HEK293T (cell line): ENCODE measurements at regions not wholly inside any gene's neighbourhood (a gene's known extent, or its start where the extent isn't known, plus 50 kb on each side); places are given as distances from the start of the nearest gene placed in this dataset.

Source experiments
- CTCF ChIA-PET: fragments of 350-600 bp; formaldehyde crosslinking; extraction: SDS; loops from one replicate; lab custom pipeline; 2021; ENCODE audit warnings: antibody characterized with exemption, inconsistent platforms; lab: Yijun Ruan, JAX
- POLR2A ChIA-PET: fragments of 350-600 bp; formaldehyde crosslinking; extraction: SDS; loops from one replicate; lab custom pipeline; 2020; ENCODE audit warnings: antibody characterized with exemption, inconsistent platforms; lab: Yijun Ruan, JAX
- DNase-seq: peaks from one replicate; pipeline ENCODE4 v3.0.0; 2012; ENCODE audit warnings: mixed read lengths; ENCODE audit errors: extremely low spot score
- ARNT ChIP-seq: fragments of 450-650 bp; IDR thresholded peaks from 2 replicates; pipeline ENCODE4 v1.6.1; 2017; ENCODE audit warnings: mild to moderate bottlenecking
- BHLHE40 ChIP-seq: fragments of 450-650 bp; IDR thresholded peaks from 2 replicates; pipeline ENCODE4 v1.6.1; 2016; ENCODE audit warnings: mild to moderate bottlenecking, moderate library complexity, borderline replicate concordance
- CTBP1 ChIP-seq: fragments of 450-650 bp; IDR thresholded peaks from 2 replicates; pipeline ENCODE4 v1.6.1; 2016; ENCODE audit warnings: borderline replicate concordance
- ELF4 ChIP-seq: fragments of 450-650 bp; IDR thresholded peaks from 2 replicates; pipeline ENCODE4 v1.6.1; 2017; ENCODE audit warnings: antibody characterized with exemption
- FOXA1 ChIP-seq: fragments of 450-650 bp; IDR thresholded peaks from 2 replicates; pipeline ENCODE4 v1.6.1; 2016; ENCODE audit warnings: mild to moderate bottlenecking
- FOXK2 ChIP-seq: fragments of 450-650 bp; IDR thresholded peaks from 2 replicates; pipeline ENCODE4 v1.6.1; 2016; ENCODE audit warnings: mild to moderate bottlenecking
- FOXM1 ChIP-seq: fragments of 450-650 bp; IDR thresholded peaks from 2 replicates; pipeline ENCODE4 v1.6.1; 2017; ENCODE audit warnings: mild to moderate bottlenecking, borderline replicate concordance
- HDGF ChIP-seq: fragments of 450-650 bp; IDR thresholded peaks from 2 replicates; pipeline ENCODE4 v1.6.1; 2017; ENCODE audit warnings: antibody characterized with exemption, borderline replicate concordance
- L3MBTL2 ChIP-seq: fragments of 450-650 bp; conservative IDR thresholded peaks from 2 replicates; pipeline ENCODE4 v1.6.1; 2016; ENCODE audit warnings: mild to moderate bottlenecking
- LEF1 ChIP-seq: fragments of 450-650 bp; IDR thresholded peaks from 2 replicates; pipeline ENCODE4 v1.6.1; 2017; ENCODE audit warnings: mild to moderate bottlenecking, borderline replicate concordance
- NFRKB ChIP-seq: fragments of 450-650 bp; IDR thresholded peaks from 2 replicates; pipeline ENCODE4 v1.6.1; 2016; ENCODE audit warnings: mild to moderate bottlenecking, moderate library complexity
- PKNOX1 ChIP-seq: fragments of 450-650 bp; IDR thresholded peaks from 2 replicates; pipeline ENCODE4 v1.6.1; 2016
- SP1 ChIP-seq: fragments of 450-650 bp; IDR thresholded peaks from 2 replicates; pipeline ENCODE4 v1.6.1; 2017
- SUZ12 ChIP-seq: fragments of 450-650 bp; IDR thresholded peaks from 2 replicates; pipeline ENCODE4 v1.6.1; 2016; ENCODE audit warnings: mild to moderate bottlenecking
- TARDBP ChIP-seq: fragments of 450-650 bp; IDR thresholded peaks from 2 replicates; pipeline ENCODE4 v1.6.1; 2016
- ZNF384 ChIP-seq: fragments of 450-650 bp; IDR thresholded peaks from 2 replicates; pipeline ENCODE4 v1.6.1; 2016

GRCh38 chr6:147752689-147753403 lies 244.4 kb downstream of the SAMD5 start:
- no peak for DNase-seq
- POLR2A ChIA-PET, result no interaction called here
- CTCF ChIA-PET, result no interaction called here
- no peak for TF ChIP-seq L3MBTL2
- no peak for TF ChIP-seq FOXM1
- no peak for TF ChIP-seq PKNOX1
- TF ChIP-seq BHLHE40, result no peak
- TF ChIP-seq LEF1, result no peak
- TF ChIP-seq SP1, result no peak

GRCh38 chr6:147755999-147756398 lies 247.5 kb downstream of the SAMD5 start:
- TF ChIP-seq LEF1 (no peak), FOXA1 (no peak), SUZ12 (no peak), ARNT (no peak), ZNF384 (no peak), SP1 (no peak), ELF4 (no peak), HDGF (no peak), NFRKB (no peak), CTBP1 (no peak), L3MBTL2 (no peak), FOXM1 (no peak)
- CTCF ChIA-PET, result interaction anchor here (0.6 kb wide), 1 partner anchor 272 kb away, joined by 4 read pairs; no protein-coding TSS in a partner anchor
- POLR2A ChIA-PET, result no interaction called here

GRCh38 chr6:147756891-147757290 lies 248.4 kb downstream of the SAMD5 start:
- ChIA-PET POLR2A (no interaction called here), CTCF (no interaction called here)
- TF ChIP-seq ZNF384 (no peak), SP1 (no peak), FOXK2 (no peak), ARNT (no peak), NFRKB (no peak), FOXA1 (no peak)
- no peak for DNase-seq

More at GRCh38 chr6:147755999-147756398, 247.5 kb downstream of the SAMD5 start:
- DNase-seq, result no peak

- ChIA-PET CTCF (no interaction called here), POLR2A (no interaction called here)
- no peak for DNase-seq
- no peak for TF ChIP-seq FOXK2
- no peak for TF ChIP-seq SUZ12
- TF ChIP-seq TARDBP, result no peak
- TF ChIP-seq ARNT, result no peak
- TF ChIP-seq BHLHE40, result no peak
Observed at GRCh38 chr6:147757291-147757690, 248.8 kb downstream of the SAMD5 start.

- CTCF ChIA-PET, result no interaction called here
- POLR2A ChIA-PET, result no interaction called here
- TF ChIP-seq SUZ12 (no peak), PKNOX1 (peak; percentile 24; the same call in 1 of the 2 replicates)
- DNase-seq, result no peak
Observed at GRCh38 chr6:147758303-147758702, 249.8 kb downstream of the SAMD5 start.

GRCh38 chr6:147759093-147759492 lies 250.6 kb downstream of the SAMD5 start:
- POLR2A ChIA-PET, result no interaction called here
- CTCF ChIA-PET, result interaction anchor here (0.9 kb wide), 1 partner anchor 252 kb away, joined by 4 read pairs; no protein-coding TSS in a partner anchor
- TF ChIP-seq TARDBP (no peak), CTBP1 (no peak), PKNOX1 (no peak), BHLHE40 (no peak), FOXA1 (no peak)
- no peak for DNase-seq

- TF ChIP-seq SP1 (no peak), FOXA1 (no peak), ARNT (no peak), FOXK2 (no peak), NFRKB (no peak), ZNF384 (no peak), SUZ12 (no peak), HDGF (no peak), FOXM1 (no peak), CTBP1 (no peak), L3MBTL2 (no peak), BHLHE40 (no peak), PKNOX1 (no peak), LEF1 (no peak), ELF4 (no peak), TARDBP (no peak)
- DNase-seq, result no peak
- POLR2A ChIA-PET, result no interaction called here
- CTCF ChIA-PET, result interaction anchor here (0.9 kb wide), 1 partner anchor 253 kb away, joined by 4 read pairs; no protein-coding TSS in a partner anchor
Observed at GRCh38 chr6:147759536-147759935, 251.0 kb downstream of the SAMD5 start.
